GM12878 (cell line): ENCODE measurements at regions not wholly inside any gene's neighbourhood (a gene's known extent, or its start where the extent isn't known, plus 50 kb on each side); places are given as distances from the start of the nearest gene placed in this dataset.

Experiments
- BRCA1 ChIP-seq: IDR thresholded peaks from 2 replicates; pipeline ENCODE4 v1.6.1; 2011; ENCODE audit warnings: low read depth, low read length, improper control_type of control experiment
- E2F4 ChIP-seq: IDR thresholded peaks from 2 replicates; pipeline ENCODE4 v1.6.1; 2012; ENCODE audit warnings: low read depth, low read length, improper control_type of control experiment
- EZH2 ChIP-seq: IDR thresholded peaks from 2 replicates; pipeline ENCODE4 v1.6.1; 2012; ENCODE audit warnings: low read depth, mild to moderate bottlenecking, control low read depth, inconsistent platforms, low read length, borderline replicate concordance; ENCODE audit not compliant: control insufficient read depth
- MYC ChIP-seq: IDR thresholded peaks from 2 replicates; pipeline ENCODE4 v1.6.1; 2011; ENCODE audit warnings: mild to moderate bottlenecking, low read length, moderate library complexity, inconsistent platforms; ENCODE audit not compliant: insufficient read depth, insufficient replicate concordance, insufficient read length, severe bottlenecking
- NKRF ChIP-seq: fragments of 450-650 bp; conservative IDR thresholded peaks from 2 replicates; pipeline ENCODE4 v1.6.1; 2017; ENCODE audit warnings: mild to moderate bottlenecking, moderate library complexity
- POLR2A ChIP-seq: IDR thresholded peaks from 2 replicates; pipeline ENCODE4 v1.6.1; 2011; ENCODE audit warnings: low read depth, mild to moderate bottlenecking, low read length
- POLR2AphosphoS5 ChIP-seq: IDR thresholded peaks from 2 replicates; pipeline ENCODE4 v1.6.1; 2011; ENCODE audit warnings: mild to moderate bottlenecking, low read length, inconsistent platforms
- RBBP5 ChIP-seq: fragments of 200-600 bp; sonication (generic); conservative IDR thresholded peaks from 2 replicates; pipeline ENCODE4 v1.6.1; 2016
- RCOR1 ChIP-seq: conservative IDR thresholded peaks from 2 replicates; pipeline ENCODE4 v1.6.1; 2012; ENCODE audit warnings: low read depth, low read length, improper control_type of control experiment
- SIN3A ChIP-seq: IDR thresholded peaks from 2 replicates; pipeline ENCODE4 v1.6.1; 2012; ENCODE audit warnings: low read depth, low read length, improper control_type of control experiment
- SIX5 ChIP-seq: IDR thresholded peaks from 2 replicates; pipeline ENCODE4 v1.6.1; 2011; ENCODE audit warnings: mild to moderate bottlenecking, low read depth, low read length, moderate library complexity; ENCODE audit not compliant: severe bottlenecking
- TF ChIP-seq, protein P1 (sequence below): IDR thresholded peaks from 2 replicates; pipeline ENCODE4 v1.6.1; 2011; ENCODE audit warnings: borderline replicate concordance, low read depth, mild to moderate bottlenecking, moderate library complexity, low read length; ENCODE audit not compliant: insufficient read depth, poor library complexity, severe bottlenecking
- TF ChIP-seq, protein P2 (sequence below), 3 experiments: IDR thresholded peaks in 2 of 3; conservative IDR thresholded peaks in 1 of 3; 2 replicates each; pipeline ENCODE4 v1.5.1; 2011; ENCODE audit warnings: low read depth in 3 of 3, low read length in 3 of 3, mild to moderate bottlenecking in 3 of 3, control low read depth in 2 of 3, moderate library complexity in 2 of 3, inconsistent platforms in 1 of 3, mixed read lengths in 1 of 3; ENCODE audit not compliant: control insufficient read depth in 2 of 3, insufficient read depth in 1 of 3; ENCODE audit errors: extremely low read depth in 1 of 3
- TF ChIP-seq, protein P3 (sequence below): IDR thresholded peaks from 2 replicates; pipeline ENCODE4 v1.6.1; 2012; ENCODE audit warnings: mild to moderate bottlenecking, low read depth, low read length

- TF ChIP-seq, protein P1, sequence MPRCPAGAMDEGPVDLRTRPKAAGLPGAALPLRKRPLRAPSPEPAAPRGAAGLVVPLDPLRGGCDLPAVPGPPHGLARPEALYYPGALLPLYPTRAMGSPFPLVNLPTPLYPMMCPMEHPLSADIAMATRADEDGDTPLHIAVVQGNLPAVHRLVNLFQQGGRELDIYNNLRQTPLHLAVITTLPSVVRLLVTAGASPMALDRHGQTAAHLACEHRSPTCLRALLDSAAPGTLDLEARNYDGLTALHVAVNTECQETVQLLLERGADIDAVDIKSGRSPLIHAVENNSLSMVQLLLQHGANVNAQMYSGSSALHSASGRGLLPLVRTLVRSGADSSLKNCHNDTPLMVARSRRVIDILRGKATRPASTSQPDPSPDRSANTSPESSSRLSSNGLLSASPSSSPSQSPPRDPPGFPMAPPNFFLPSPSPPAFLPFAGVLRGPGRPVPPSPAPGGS = no peak
- TF ChIP-seq POLR2A = no peak
- no peak for TF ChIP-seq BRCA1
- TF ChIP-seq, protein P2, sequence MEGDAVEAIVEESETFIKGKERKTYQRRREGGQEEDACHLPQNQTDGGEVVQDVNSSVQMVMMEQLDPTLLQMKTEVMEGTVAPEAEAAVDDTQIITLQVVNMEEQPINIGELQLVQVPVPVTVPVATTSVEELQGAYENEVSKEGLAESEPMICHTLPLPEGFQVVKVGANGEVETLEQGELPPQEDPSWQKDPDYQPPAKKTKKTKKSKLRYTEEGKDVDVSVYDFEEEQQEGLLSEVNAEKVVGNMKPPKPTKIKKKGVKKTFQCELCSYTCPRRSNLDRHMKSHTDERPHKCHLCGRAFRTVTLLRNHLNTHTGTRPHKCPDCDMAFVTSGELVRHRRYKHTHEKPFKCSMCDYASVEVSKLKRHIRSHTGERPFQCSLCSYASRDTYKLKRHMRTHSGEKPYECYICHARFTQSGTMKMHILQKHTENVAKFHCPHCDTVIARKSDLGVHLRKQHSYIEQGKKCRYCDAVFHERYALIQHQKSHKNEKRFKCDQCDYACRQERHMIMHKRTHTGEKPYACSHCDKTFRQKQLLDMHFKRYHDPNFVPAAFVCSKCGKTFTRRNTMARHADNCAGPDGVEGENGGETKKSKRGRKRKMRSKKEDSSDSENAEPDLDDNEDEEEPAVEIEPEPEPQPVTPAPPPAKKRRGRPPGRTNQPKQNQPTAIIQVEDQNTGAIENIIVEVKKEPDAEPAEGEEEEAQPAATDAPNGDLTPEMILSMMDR (IDR thresholded peaks at IDR 0.05 in 2 of 3, conservative IDR thresholded peaks at IDR 0.05 in 1 of 3; ENCODE audit: control insufficient read depth in 2 of 3, extremely low read depth in 1 of 3, insufficient read depth in 1 of 3, low read depth in 3 of 3, low read length in 3 of 3) = no peak
- TF ChIP-seq RBBP5 = no peak
- no peak for TF ChIP-seq MYC
- TF ChIP-seq POLR2AphosphoS5 = no peak
- TF ChIP-seq NKRF = no peak
- TF ChIP-seq SIN3A = no peak
- TF ChIP-seq RCOR1 = no peak
- TF ChIP-seq EZH2 = no peak
- TF ChIP-seq SIX5 = no peak
- no peak for TF ChIP-seq E2F4
- TF ChIP-seq, protein P3, sequence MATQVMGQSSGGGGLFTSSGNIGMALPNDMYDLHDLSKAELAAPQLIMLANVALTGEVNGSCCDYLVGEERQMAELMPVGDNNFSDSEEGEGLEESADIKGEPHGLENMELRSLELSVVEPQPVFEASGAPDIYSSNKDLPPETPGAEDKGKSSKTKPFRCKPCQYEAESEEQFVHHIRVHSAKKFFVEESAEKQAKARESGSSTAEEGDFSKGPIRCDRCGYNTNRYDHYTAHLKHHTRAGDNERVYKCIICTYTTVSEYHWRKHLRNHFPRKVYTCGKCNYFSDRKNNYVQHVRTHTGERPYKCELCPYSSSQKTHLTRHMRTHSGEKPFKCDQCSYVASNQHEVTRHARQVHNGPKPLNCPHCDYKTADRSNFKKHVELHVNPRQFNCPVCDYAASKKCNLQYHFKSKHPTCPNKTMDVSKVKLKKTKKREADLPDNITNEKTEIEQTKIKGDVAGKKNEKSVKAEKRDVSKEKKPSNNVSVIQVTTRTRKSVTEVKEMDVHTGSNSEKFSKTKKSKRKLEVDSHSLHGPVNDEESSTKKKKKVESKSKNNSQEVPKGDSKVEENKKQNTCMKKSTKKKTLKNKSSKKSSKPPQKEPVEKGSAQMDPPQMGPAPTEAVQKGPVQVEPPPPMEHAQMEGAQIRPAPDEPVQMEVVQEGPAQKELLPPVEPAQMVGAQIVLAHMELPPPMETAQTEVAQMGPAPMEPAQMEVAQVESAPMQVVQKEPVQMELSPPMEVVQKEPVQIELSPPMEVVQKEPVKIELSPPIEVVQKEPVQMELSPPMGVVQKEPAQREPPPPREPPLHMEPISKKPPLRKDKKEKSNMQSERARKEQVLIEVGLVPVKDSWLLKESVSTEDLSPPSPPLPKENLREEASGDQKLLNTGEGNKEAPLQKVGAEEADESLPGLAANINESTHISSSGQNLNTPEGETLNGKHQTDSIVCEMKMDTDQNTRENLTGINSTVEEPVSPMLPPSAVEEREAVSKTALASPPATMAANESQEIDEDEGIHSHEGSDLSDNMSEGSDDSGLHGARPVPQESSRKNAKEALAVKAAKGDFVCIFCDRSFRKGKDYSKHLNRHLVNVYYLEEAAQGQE = no peak
Observed at GRCh38 chrX:42951747-42952146, 173.8 kb upstream of the PPP1R2C start.
